Keratinocyte (primary cell): ENCODE measurements at regions not wholly inside any gene's neighbourhood (a gene's known extent, or its start where the extent isn't known, plus 50 kb on each side); places are given as distances from the start of the nearest gene placed in this dataset.

ENCODE experiments used
- DNase-seq: peaks from one replicate; pipeline ENCODE4 v3.0.0-alpha.2; 2011; ENCODE audit warnings: low read depth, missing footprints, low spot score
- FAIRE-seq: peaks from 2 replicates; lab custom pipeline; 2011; peaks lifted over from hg19 to GRCh38; lab: Jason Lieb, UNC
- H2AFZ ChIP-seq: 2 replicates; pipeline ENCODE4 v1.6.0; 2012; ENCODE audit warnings: low read length, control low read depth, inconsistent platforms; ENCODE audit not compliant: control insufficient read depth
- H3K27ac ChIP-seq: 2 replicates; pipeline ENCODE4 v1.5.1; 2011; ENCODE audit warnings: low read length; ENCODE audit not compliant: control insufficient read depth, insufficient read depth
- H3K27me3 ChIP-seq: 3 replicates; pipeline ENCODE4 v1.6.0; 2011; ENCODE audit warnings: low read length; ENCODE audit not compliant: control insufficient read depth, insufficient read depth; ENCODE audit errors: extremely low read depth
- H3K36me3 ChIP-seq, 2 experiments: 2 replicates in 1 of 2; 3 replicates in 1 of 2; pipeline ENCODE4 v1.5.1; 2011; ENCODE audit warnings: low read length in 2 of 2, mild to moderate bottlenecking in 1 of 2; ENCODE audit not compliant: control insufficient read depth in 2 of 2, insufficient read depth in 2 of 2; ENCODE audit errors: extremely low read depth in 1 of 2
- H3K4me1 ChIP-seq: 3 replicates; pipeline ENCODE4 v1.5.1; 2011; ENCODE audit warnings: low read length; ENCODE audit not compliant: control insufficient read depth, insufficient read depth; ENCODE audit errors: extremely low read depth
- H3K4me2 ChIP-seq: 3 replicates; pipeline ENCODE4 v1.6.0; 2011; ENCODE audit warnings: low read depth, low read length; ENCODE audit not compliant: control insufficient read depth, insufficient read depth; ENCODE audit errors: extremely low read depth
- H3K4me3 ChIP-seq, 3 experiments: fragments of 200-600 bp in 1 of 3; sonication (generic) in 1 of 3; 2 replicates in 2 of 3; 3 replicates in 1 of 3; pipeline ENCODE4 v1.5.1; 2011 to 2016; ENCODE audit warnings: low read length in 3 of 3, mild to moderate bottlenecking in 3 of 3, control low read depth in 2 of 3, inconsistent platforms in 1 of 3, low read depth in 1 of 3, mixed read lengths in 1 of 3, mixed run types in 1 of 3, moderate library complexity in 1 of 3; ENCODE audit not compliant: control insufficient read depth in 2 of 3, insufficient read depth in 2 of 3; ENCODE audit errors: extremely low read depth in 1 of 3
- H3K79me2 ChIP-seq: 2 replicates; pipeline ENCODE4 v1.6.0; 2012; ENCODE audit warnings: low read length; ENCODE audit not compliant: control insufficient read depth, insufficient read depth
- H3K9ac ChIP-seq: 3 replicates; pipeline ENCODE4 v1.6.0; 2011; ENCODE audit warnings: low read length; ENCODE audit not compliant: control insufficient read depth, insufficient read depth; ENCODE audit errors: extremely low read depth
- H3K9me1 ChIP-seq: 3 replicates; pipeline ENCODE4 v1.6.0; 2011; ENCODE audit warnings: low read length; ENCODE audit not compliant: control insufficient read depth, insufficient read depth; ENCODE audit errors: extremely low read depth
- H3K9me3 ChIP-seq: 2 replicates; pipeline ENCODE4 v1.5.1; 2012; ENCODE audit warnings: low read depth, low read length; ENCODE audit not compliant: control insufficient read depth
- H4K20me1 ChIP-seq: 3 replicates; pipeline ENCODE4 v1.6.0; 2011; ENCODE audit warnings: low read length; ENCODE audit not compliant: control insufficient read depth, insufficient read depth; ENCODE audit errors: extremely low read depth
- EZH2 ChIP-seq: IDR thresholded peaks from one replicate; pipeline ENCODE4 v1.6.1; 2012; ENCODE audit warnings: inconsistent platforms, mild to moderate bottlenecking, low read length, moderate library complexity
- dilution Hi-C: fragments of 300-500 bp; cut with MboI; formaldehyde crosslinking; loops from one replicate; pipeline ENCODE4 v1.7.0; 2020; ENCODE audit warnings: low sequenced_read_pairs; ENCODE audit not compliant: extremely low pct_ligation_motif_present
- TF ChIP-seq, protein P1 (sequence below), 3 experiments: IDR thresholded peaks in 1 of 3; conservative IDR thresholded peaks in 1 of 3; optimal IDR thresholded peaks in 1 of 3; 2 replicates in 2 of 3; 3 replicates in 1 of 3; pipeline versions ENCODE3 to v1.5.1; 2011; ENCODE audit warnings: low read length in 3 of 3, mild to moderate bottlenecking in 3 of 3, moderate library complexity in 2 of 3, control low read depth in 1 of 3, inconsistent platforms in 1 of 3; ENCODE audit not compliant: insufficient read depth in 2 of 3; ENCODE audit errors: extremely low read depth in 1 of 3

DNA sequence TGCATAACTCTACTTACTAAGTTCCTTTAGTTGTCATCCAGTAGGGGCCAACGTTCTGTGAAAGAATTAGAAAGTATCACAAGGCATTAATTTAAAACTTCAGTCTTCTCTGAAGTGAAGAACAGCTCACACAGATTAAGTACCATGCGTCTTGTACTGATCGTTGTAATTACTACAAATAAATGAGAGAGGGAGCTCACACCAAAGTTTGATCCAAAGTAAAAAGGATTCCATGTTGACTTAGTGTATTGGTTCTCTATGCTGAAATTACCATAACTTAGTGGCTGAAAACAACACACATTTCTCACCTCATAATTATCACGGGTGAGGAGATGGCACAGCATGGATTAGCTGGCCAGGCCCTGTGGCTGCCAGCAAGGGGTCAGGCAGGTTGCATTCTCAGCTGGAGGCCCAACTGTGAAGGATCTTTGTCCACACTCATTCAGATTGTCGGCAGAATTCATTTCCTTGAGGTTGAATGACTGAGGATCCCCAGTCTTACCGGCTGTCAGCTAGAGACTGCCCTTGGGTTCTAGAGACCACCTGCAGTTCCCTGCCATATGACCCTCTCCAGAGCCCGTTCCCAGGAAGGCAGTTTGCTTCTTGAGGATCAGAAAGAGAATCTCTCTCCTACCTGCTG is 169.1 kb downstream of the YTHDC2 start:
- dilution Hi-C loops, result no loop called here
- no peak overlapping the region for H3K27ac ChIP-seq
- FAIRE-seq, result peak; percentile 36

DNA sequence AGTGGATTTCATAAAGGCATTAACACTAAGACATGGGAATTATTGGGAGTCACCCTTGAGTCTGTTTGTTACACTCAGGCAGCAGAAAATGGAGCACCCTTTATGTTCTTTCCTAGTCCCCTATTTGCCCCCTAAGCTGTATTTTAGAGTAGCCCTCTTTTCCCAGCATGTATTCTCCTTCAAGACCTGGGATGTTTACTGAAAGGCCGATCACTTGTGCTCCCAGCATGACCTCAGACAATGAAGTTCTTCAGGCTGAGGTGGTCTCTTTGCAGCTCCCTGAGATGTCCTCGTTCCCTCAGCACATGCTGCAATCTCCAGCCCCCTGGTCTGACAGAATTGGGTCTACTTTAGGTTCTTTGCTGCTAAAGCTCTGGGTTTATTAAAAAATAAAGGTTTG is 169.7 kb downstream of the YTHDC2 start:
- dilution Hi-C loops, result no loop called here
- no peaks in the 10 kb centered on the region for H4K20me1 ChIP-seq
- no peak for TF ChIP-seq EZH2
- TF ChIP-seq, protein P1, sequence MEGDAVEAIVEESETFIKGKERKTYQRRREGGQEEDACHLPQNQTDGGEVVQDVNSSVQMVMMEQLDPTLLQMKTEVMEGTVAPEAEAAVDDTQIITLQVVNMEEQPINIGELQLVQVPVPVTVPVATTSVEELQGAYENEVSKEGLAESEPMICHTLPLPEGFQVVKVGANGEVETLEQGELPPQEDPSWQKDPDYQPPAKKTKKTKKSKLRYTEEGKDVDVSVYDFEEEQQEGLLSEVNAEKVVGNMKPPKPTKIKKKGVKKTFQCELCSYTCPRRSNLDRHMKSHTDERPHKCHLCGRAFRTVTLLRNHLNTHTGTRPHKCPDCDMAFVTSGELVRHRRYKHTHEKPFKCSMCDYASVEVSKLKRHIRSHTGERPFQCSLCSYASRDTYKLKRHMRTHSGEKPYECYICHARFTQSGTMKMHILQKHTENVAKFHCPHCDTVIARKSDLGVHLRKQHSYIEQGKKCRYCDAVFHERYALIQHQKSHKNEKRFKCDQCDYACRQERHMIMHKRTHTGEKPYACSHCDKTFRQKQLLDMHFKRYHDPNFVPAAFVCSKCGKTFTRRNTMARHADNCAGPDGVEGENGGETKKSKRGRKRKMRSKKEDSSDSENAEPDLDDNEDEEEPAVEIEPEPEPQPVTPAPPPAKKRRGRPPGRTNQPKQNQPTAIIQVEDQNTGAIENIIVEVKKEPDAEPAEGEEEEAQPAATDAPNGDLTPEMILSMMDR (optimal IDR thresholded peaks at IDR 0.05 in 1 of 3, IDR thresholded peaks at IDR 0.05 in 1 of 3, conservative IDR thresholded peaks at IDR 0.05 in 1 of 3; ENCODE audit: extremely low read depth in 1 of 3, insufficient read depth in 2 of 3, low read length in 3 of 3), result no peak
- no peaks in the 10 kb centered on the region for H3K79me2 ChIP-seq
- H3K9me1 ChIP-seq, result no peaks in the 10 kb centered on the region
- no peaks in the 10 kb centered on the region for H3K9me3 ChIP-seq
- no peak overlapping the region for H2AFZ ChIP-seq
- no peak overlapping the region for H3K27ac ChIP-seq
- FAIRE-seq, result no peak
- H3K27me3 ChIP-seq, result no peaks in the 10 kb centered on the region
- no peak for DNase-seq
- H3K9ac ChIP-seq, result no peak overlapping the region
- H3K4me3 ChIP-seq, result no peak overlapping the region
- no peak overlapping the region for H3K4me2 ChIP-seq
- no peaks in the 10 kb centered on the region for H3K36me3 ChIP-seq
- no peaks in the 10 kb centered on the region for H3K4me1 ChIP-seq

More for the DNA sequence above, 169.1 kb downstream of the YTHDC2 start:
- no peak for DNase-seq
- H3K4me1 ChIP-seq, result no peaks in the 10 kb centered on the region
- H3K4me2 ChIP-seq, result no peak overlapping the region
- no peaks in the 10 kb centered on the region for H3K36me3 ChIP-seq
- H3K79me2 ChIP-seq, result no peaks in the 10 kb centered on the region
- TF ChIP-seq EZH2, result no peak
- TF ChIP-seq, protein P1 (optimal IDR thresholded peaks at IDR 0.05 in 1 of 3, IDR thresholded peaks at IDR 0.05 in 1 of 3, conservative IDR thresholded peaks at IDR 0.05 in 1 of 3; ENCODE audit: extremely low read depth in 1 of 3, insufficient read depth in 2 of 3, low read length in 3 of 3), result peak in 1 of 3 experiments; percentile 7
- H2AFZ ChIP-seq, result no peak overlapping the region
- no peak overlapping the region for H3K9ac ChIP-seq
- no peak overlapping the region for H3K4me3 ChIP-seq
- no peaks in the 10 kb centered on the region for H3K9me1 ChIP-seq
- no peaks in the 10 kb centered on the region for H3K9me3 ChIP-seq
- no peaks in the 10 kb centered on the region for H3K27me3 ChIP-seq
- no peaks in the 10 kb centered on the region for H4K20me1 ChIP-seq
